ENCODE measurements at regions not wholly inside any gene's neighbourhood (a gene's known extent, or its start where the extent isn't known, plus 50 kb on each side); places are given as distances from the start of the nearest gene placed in this dataset.

DNA sequence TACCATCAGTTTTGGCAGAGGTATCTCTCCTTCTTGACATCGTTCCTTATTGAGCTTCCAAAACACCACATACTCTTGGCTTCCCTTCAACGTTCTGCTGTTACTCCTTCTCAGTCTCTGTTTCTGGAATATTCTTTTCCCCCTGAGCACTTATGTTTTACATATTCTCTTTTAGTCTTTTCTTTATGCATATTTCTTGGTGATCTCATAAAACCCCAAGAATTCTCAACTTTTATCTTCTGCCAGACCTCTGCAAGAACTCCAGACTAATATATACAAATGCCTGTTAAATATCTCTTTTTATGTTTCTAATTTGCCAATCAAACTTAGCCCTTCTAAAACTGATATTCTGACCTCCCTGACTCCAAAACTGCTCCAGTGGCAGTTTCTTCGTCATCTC lies 453.4 kb upstream of the CTNND2 start:
- no peak overlapping the region for H4K12ac ChIP-seq (ENCODE audit: low read depth, low read length)

GRCh38 chr5:12354686-12355085 lies 450.4 kb upstream of the CTNND2 start:
- no peaks in the 10 kb centered on the region for H3K36me3 ChIP-seq (ENCODE audit: control insufficient read depth in 1 of 2, insufficient read depth in 2 of 2, low read length in 2 of 2)

More for the DNA sequence above, 453.4 kb upstream of the CTNND2 start:
- H3K9ac ChIP-seq (ENCODE audit: low read length) = no peak overlapping the region
- no peak overlapping the region for H3K23ac ChIP-seq (ENCODE audit: low read length)
- no peak for DNase-seq
- no peaks in the 10 kb centered on the region for H3K27me3 ChIP-seq (ENCODE audit: insufficient read depth, low read length)
- no peak overlapping the region for H2AFZ ChIP-seq (ENCODE audit: insufficient read depth, low read length, poor library complexity)
- no peak overlapping the region for H3K4me3 ChIP-seq (ENCODE audit: low read depth, low read length)
- no peak overlapping the region for H3K18ac ChIP-seq (ENCODE audit: low read length)
- no peaks in the 10 kb centered on the region for H3K9me3 ChIP-seq (ENCODE audit: insufficient read depth, low read depth, low read length)
- H3K4me2 ChIP-seq (ENCODE audit: low read length) = no peak overlapping the region
- no peak overlapping the region for H3K4ac ChIP-seq (ENCODE audit: low read depth, low read length)
- no peak overlapping the region for H2BK12ac ChIP-seq (ENCODE audit: low read length)
- H3K36me3 ChIP-seq (ENCODE audit: control insufficient read depth in 1 of 2, insufficient read depth in 2 of 2, low read length in 2 of 2) = no peaks in the 10 kb centered on the region
- no peak overlapping the region for H2BK120ac ChIP-seq (ENCODE audit: insufficient read depth, low read length, poor library complexity)
- no CpG with 5 or more reads among the region's 3 CpGs for WGBS (ENCODE audit: extremely low coverage, insufficient coverage, insufficient read length)
- no peak overlapping the region for H2BK5ac ChIP-seq (ENCODE audit: low read depth, low read length, poor library complexity)
- H3K79me2 ChIP-seq (ENCODE audit: control insufficient read depth, insufficient read depth, low read length, poor library complexity) = no peaks in the 10 kb centered on the region
- no peak overlapping the region for H3K27ac ChIP-seq (ENCODE audit: low read depth, low read length)
- no peak overlapping the region for H3K14ac ChIP-seq (ENCODE audit: low read length)
- no peaks in the 10 kb centered on the region for H3K79me1 ChIP-seq (ENCODE audit: low read length)
- H4K91ac ChIP-seq (ENCODE audit: low read depth, low read length) = no peak overlapping the region
- no peak overlapping the region for H4K8ac ChIP-seq (ENCODE audit: low read depth, low read length)
- peaks cover 0 to 3% of the 10 kb centered on the region in 2 experiments for H3K4me1 ChIP-seq (ENCODE audit: control insufficient read depth in 1 of 2, insufficient read depth in 2 of 2, low read length in 2 of 2)
- no peak overlapping the region for H2AK5ac ChIP-seq (ENCODE audit: low read length)

GRCh38 chr5:12343558-12343957 lies 439.3 kb upstream of the CTNND2 start:
- Histone ChIP-seq H2BK5ac (ENCODE audit: low read depth, low read length, poor library complexity) (no peak overlapping the region), H3K4ac (ENCODE audit: low read depth, low read length) (no peak overlapping the region), H2AFZ (ENCODE audit: insufficient read depth, low read length, poor library complexity) (no peak overlapping the region), H4K12ac (ENCODE audit: low read depth, low read length) (no peak overlapping the region), H2BK120ac (ENCODE audit: insufficient read depth, low read length, poor library complexity) (no peak overlapping the region), H3K18ac (ENCODE audit: low read length) (no peak overlapping the region), H3K4me3 (ENCODE audit: low read depth, low read length) (no peak overlapping the region), H4K91ac (ENCODE audit: low read depth, low read length) (no peak overlapping the region), H3K4me2 (ENCODE audit: low read length) (no peak overlapping the region), H3K9me3 (ENCODE audit: insufficient read depth, low read depth, low read length) (peaks cover 2% of the 10 kb centered on the region), H3K79me2 (ENCODE audit: control insufficient read depth, insufficient read depth, low read length, poor library complexity) (no peaks in the 10 kb centered on the region), H3K4me1 (ENCODE audit: control insufficient read depth in 1 of 2, insufficient read depth in 2 of 2, low read length in 2 of 2) (no peaks in the 10 kb centered on the region), H3K27ac (ENCODE audit: low read depth, low read length) (no peak overlapping the region), H3K79me1 (ENCODE audit: low read length) (no peaks in the 10 kb centered on the region), H3K23ac (ENCODE audit: low read length) (no peak overlapping the region), H3K27me3 (ENCODE audit: insufficient read depth, low read length) (no peaks in the 10 kb centered on the region), H3K9ac (ENCODE audit: low read length) (no peak overlapping the region), H4K8ac (ENCODE audit: low read depth, low read length) (no peak overlapping the region), H3K36me3 (ENCODE audit: control insufficient read depth in 1 of 2, insufficient read depth in 2 of 2, low read length in 2 of 2) (no peaks in the 10 kb centered on the region), H3K14ac (ENCODE audit: low read length) (no peak overlapping the region), H2BK12ac (ENCODE audit: low read length) (no peak overlapping the region), H2AK5ac (ENCODE audit: low read length) (no peak overlapping the region)
- DNase-seq = no peak
- no CpG with 5 or more reads among the region's 3 CpGs for WGBS (ENCODE audit: extremely low coverage, insufficient coverage, insufficient read length)

More at GRCh38 chr5:12354686-12355085, 450.4 kb upstream of the CTNND2 start:
- Histone ChIP-seq H3K9me3 (ENCODE audit: insufficient read depth, low read depth, low read length) (no peaks in the 10 kb centered on the region), H3K79me2 (ENCODE audit: control insufficient read depth, insufficient read depth, low read length, poor library complexity) (no peaks in the 10 kb centered on the region), H3K23ac (ENCODE audit: low read length) (no peak overlapping the region), H2BK5ac (ENCODE audit: low read depth, low read length, poor library complexity) (no peak overlapping the region), H2BK12ac (ENCODE audit: low read length) (no peak overlapping the region), H3K4me2 (ENCODE audit: low read length) (peak overlapping the region; percentile 16), H3K27ac (ENCODE audit: low read depth, low read length) (no peak overlapping the region), H4K8ac (ENCODE audit: low read depth, low read length) (peak overlapping the region; percentile 19), H3K4ac (ENCODE audit: low read depth, low read length) (no peak overlapping the region), H3K9ac (ENCODE audit: low read length) (no peak overlapping the region), H2AK5ac (ENCODE audit: low read length) (no peak overlapping the region), H2AFZ (ENCODE audit: insufficient read depth, low read length, poor library complexity) (no peak overlapping the region), H3K27me3 (ENCODE audit: insufficient read depth, low read length) (no peaks in the 10 kb centered on the region), H3K4me1 (ENCODE audit: control insufficient read depth in 1 of 2, insufficient read depth in 2 of 2, low read length in 2 of 2) (peaks cover 0 to 3% of the 10 kb centered on the region in 2 experiments), H3K14ac (ENCODE audit: low read length) (no peak overlapping the region), H4K91ac (ENCODE audit: low read depth, low read length) (no peak overlapping the region), H3K4me3 (ENCODE audit: low read depth, low read length) (no peak overlapping the region), H3K18ac (ENCODE audit: low read length) (no peak overlapping the region), H2BK120ac (ENCODE audit: insufficient read depth, low read length, poor library complexity) (no peak overlapping the region), H3K79me1 (ENCODE audit: low read length) (no peaks in the 10 kb centered on the region), H4K12ac (ENCODE audit: low read depth, low read length) (no peak overlapping the region)
- DNase-seq = no peak
- no CpG with 5 or more reads among the region's 4 CpGs for WGBS (ENCODE audit: extremely low coverage, insufficient coverage, insufficient read length)

DNA sequence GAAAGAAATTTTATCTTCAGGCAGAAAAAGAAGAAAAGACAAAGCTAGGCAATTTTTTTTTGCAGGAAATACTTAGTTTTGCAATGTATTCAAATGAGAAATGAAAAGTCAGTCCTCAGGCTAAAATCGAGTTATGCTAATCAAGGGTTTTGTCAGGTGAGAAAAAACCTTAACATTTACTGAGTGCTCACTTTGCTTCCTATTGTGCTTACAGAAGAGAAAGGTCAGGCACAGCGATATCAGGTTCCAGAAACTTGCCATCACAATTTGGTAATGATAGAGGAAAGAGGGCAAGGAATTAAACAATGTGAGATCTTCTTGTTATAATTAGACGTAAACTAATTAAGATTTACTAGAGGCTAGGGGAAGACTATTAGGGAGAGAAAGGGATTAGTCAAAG lies 431.7 kb upstream of the CTNND2 start:
- H3K36me3 ChIP-seq (ENCODE audit: control insufficient read depth in 1 of 2, insufficient read depth in 2 of 2, low read length in 2 of 2) = no peaks in the 10 kb centered on the region
- no peak overlapping the region for H4K91ac ChIP-seq (ENCODE audit: low read depth, low read length)
- H3K9ac ChIP-seq (ENCODE audit: low read length) = no peak overlapping the region
- H2AFZ ChIP-seq (ENCODE audit: insufficient read depth, low read length, poor library complexity) = no peak overlapping the region
- H3K4me3 ChIP-seq (ENCODE audit: low read depth, low read length) = no peak overlapping the region
- H3K27ac ChIP-seq (ENCODE audit: low read depth, low read length) = no peak overlapping the region
- DNase-seq = no peak
- H3K27me3 ChIP-seq (ENCODE audit: insufficient read depth, low read length) = no peaks in the 10 kb centered on the region
- H3K14ac ChIP-seq (ENCODE audit: low read length) = no peak overlapping the region
- no CpG with 5 or more reads among the region's 3 CpGs for WGBS (ENCODE audit: extremely low coverage, insufficient coverage, insufficient read length)
- H3K79me2 ChIP-seq (ENCODE audit: control insufficient read depth, insufficient read depth, low read length, poor library complexity) = no peaks in the 10 kb centered on the region
- no peak overlapping the region for H2BK5ac ChIP-seq (ENCODE audit: low read depth, low read length, poor library complexity)
- no peaks in the 10 kb centered on the region for H3K79me1 ChIP-seq (ENCODE audit: low read length)
- H2BK120ac ChIP-seq (ENCODE audit: insufficient read depth, low read length, poor library complexity) = no peak overlapping the region
- H2AK5ac ChIP-seq (ENCODE audit: low read length) = no peak overlapping the region
- no peaks in the 10 kb centered on the region for H3K4me1 ChIP-seq (ENCODE audit: control insufficient read depth in 1 of 2, insufficient read depth in 2 of 2, low read length in 2 of 2)
- H4K8ac ChIP-seq (ENCODE audit: low read depth, low read length) = no peak overlapping the region
- H3K23ac ChIP-seq (ENCODE audit: low read length) = no peak overlapping the region
- no peak overlapping the region for H3K4ac ChIP-seq (ENCODE audit: low read depth, low read length)
- no peak overlapping the region for H3K18ac ChIP-seq (ENCODE audit: low read length)
- H3K9me3 ChIP-seq (ENCODE audit: insufficient read depth, low read depth, low read length) = no peaks in the 10 kb centered on the region
- no peak overlapping the region for H3K4me2 ChIP-seq (ENCODE audit: low read length)
- no peak overlapping the region for H2BK12ac ChIP-seq (ENCODE audit: low read length)
- H4K12ac ChIP-seq (ENCODE audit: low read depth, low read length) = no peak overlapping the region

Measured in trophoblast cell (in vitro differentiated cells and primary cell).